ENCODE measurements at regions not wholly inside any gene's neighbourhood (a gene's known extent, or its start where the extent isn't known, plus 50 kb on each side); places are given as distances from the start of the nearest gene placed in this dataset.

DNA sequence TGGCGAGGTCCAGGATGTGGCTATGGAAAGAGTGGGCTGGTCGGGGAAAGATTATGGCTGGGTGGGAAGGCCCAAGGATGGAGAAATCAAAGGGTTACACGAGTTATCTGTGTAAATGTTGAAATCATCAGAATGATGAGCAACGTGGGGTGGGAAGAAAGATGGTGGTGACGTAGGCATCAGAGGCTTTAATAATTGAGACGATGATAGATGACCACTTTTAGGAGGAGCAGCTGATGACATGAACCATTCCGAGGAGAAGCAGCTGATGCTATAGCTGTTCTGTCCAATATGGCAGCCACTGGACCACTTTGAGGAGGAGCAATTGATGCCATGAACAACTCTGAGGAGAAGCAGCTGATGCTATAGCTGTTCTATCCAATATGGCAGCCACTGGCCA lies 141.2 kb downstream of the USP31 start:
- Histone ChIP-seq H3K4me3 (ENCODE audit: control insufficient read depth in 2 of 3, extremely low read depth in 1 of 3, insufficient read depth in 2 of 3, low read depth in 1 of 3, low read length in 3 of 3) (no peak overlapping the region), H3K27me3 (ENCODE audit: control insufficient read depth, extremely low read depth, insufficient read depth, low read length) (peaks cover 8% of the 10 kb centered on the region), H3K9me3 (ENCODE audit: control insufficient read depth, low read depth, low read length) (no peaks in the 10 kb centered on the region), H3K9me1 (ENCODE audit: control insufficient read depth, extremely low read depth, insufficient read depth, low read length) (no peaks in the 10 kb centered on the region), H3K4me1 (ENCODE audit: control insufficient read depth, extremely low read depth, insufficient read depth, low read length) (no peaks in the 10 kb centered on the region), H2AFZ (ENCODE audit: control insufficient read depth, low read length) (no peak overlapping the region), H3K79me2 (ENCODE audit: control insufficient read depth, insufficient read depth, low read length) (no peaks in the 10 kb centered on the region), H3K27ac (ENCODE audit: control insufficient read depth, insufficient read depth, low read length) (no peak overlapping the region), H3K9ac (ENCODE audit: control insufficient read depth, extremely low read depth, insufficient read depth, low read length) (no peak overlapping the region), H4K20me1 (ENCODE audit: control insufficient read depth, extremely low read depth, insufficient read depth, low read length) (no peaks in the 10 kb centered on the region), H3K4me2 (ENCODE audit: control insufficient read depth, extremely low read depth, insufficient read depth, low read depth, low read length) (no peak overlapping the region), H3K36me3 (ENCODE audit: control insufficient read depth in 2 of 2, extremely low read depth in 1 of 2, insufficient read depth in 2 of 2, low read length in 2 of 2) (no peaks in the 10 kb centered on the region)
- DNase-seq (ENCODE audit: low read depth, low spot score) (no peak), FAIRE-seq (no peak)
- TF ChIP-seq, protein P1, sequence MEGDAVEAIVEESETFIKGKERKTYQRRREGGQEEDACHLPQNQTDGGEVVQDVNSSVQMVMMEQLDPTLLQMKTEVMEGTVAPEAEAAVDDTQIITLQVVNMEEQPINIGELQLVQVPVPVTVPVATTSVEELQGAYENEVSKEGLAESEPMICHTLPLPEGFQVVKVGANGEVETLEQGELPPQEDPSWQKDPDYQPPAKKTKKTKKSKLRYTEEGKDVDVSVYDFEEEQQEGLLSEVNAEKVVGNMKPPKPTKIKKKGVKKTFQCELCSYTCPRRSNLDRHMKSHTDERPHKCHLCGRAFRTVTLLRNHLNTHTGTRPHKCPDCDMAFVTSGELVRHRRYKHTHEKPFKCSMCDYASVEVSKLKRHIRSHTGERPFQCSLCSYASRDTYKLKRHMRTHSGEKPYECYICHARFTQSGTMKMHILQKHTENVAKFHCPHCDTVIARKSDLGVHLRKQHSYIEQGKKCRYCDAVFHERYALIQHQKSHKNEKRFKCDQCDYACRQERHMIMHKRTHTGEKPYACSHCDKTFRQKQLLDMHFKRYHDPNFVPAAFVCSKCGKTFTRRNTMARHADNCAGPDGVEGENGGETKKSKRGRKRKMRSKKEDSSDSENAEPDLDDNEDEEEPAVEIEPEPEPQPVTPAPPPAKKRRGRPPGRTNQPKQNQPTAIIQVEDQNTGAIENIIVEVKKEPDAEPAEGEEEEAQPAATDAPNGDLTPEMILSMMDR (optimal IDR thresholded peaks at IDR 0.05 in 1 of 3, IDR thresholded peaks at IDR 0.05 in 1 of 3, conservative IDR thresholded peaks at IDR 0.05 in 1 of 3; ENCODE audit: extremely low read depth in 1 of 3, insufficient read depth in 2 of 3, low read length in 3 of 3) = no peak
- no peak for TF ChIP-seq EZH2 (IDR thresholded peaks at IDR 0.05; ENCODE audit: low read length)
- dilution Hi-C loops (cut with MboI; ENCODE audit: extremely low pct_ligation_motif_present, low sequenced_read_pairs) = no loop called here

DNA sequence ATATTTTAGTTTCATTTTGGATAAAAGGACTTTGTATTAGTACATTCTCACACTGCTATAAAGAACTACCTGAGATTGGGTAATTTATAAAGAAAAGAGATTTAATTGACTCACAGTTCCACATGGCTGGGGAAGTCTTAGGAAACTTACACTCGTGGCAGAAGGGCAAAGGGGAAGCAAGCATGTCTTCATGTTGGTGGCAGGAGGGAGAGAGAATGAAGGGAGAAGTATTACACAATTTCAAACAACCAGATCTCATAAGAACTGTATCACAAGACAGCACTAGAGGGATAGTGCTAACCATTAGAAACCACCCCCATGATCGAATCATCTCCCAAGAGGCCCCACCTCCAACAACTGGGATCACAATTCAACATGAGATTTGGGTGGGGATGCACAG lies 142.9 kb downstream of the USP31 start:
- no peaks in the 10 kb centered on the region for H3K9me1 ChIP-seq (ENCODE audit: control insufficient read depth, extremely low read depth, insufficient read depth, low read length)
- H3K79me2 ChIP-seq (ENCODE audit: control insufficient read depth, insufficient read depth, low read length) = no peaks in the 10 kb centered on the region
- no peak overlapping the region for H3K4me3 ChIP-seq (ENCODE audit: control insufficient read depth in 2 of 3, extremely low read depth in 1 of 3, insufficient read depth in 2 of 3, low read depth in 1 of 3, low read length in 3 of 3)
- H3K9me3 ChIP-seq (ENCODE audit: control insufficient read depth, low read depth, low read length) = no peaks in the 10 kb centered on the region
- FAIRE-seq = no peak
- no peaks in the 10 kb centered on the region for H4K20me1 ChIP-seq (ENCODE audit: control insufficient read depth, extremely low read depth, insufficient read depth, low read length)
- H3K27me3 ChIP-seq (ENCODE audit: control insufficient read depth, extremely low read depth, insufficient read depth, low read length) = peaks cover 9% of the 10 kb centered on the region
- H3K4me1 ChIP-seq (ENCODE audit: control insufficient read depth, extremely low read depth, insufficient read depth, low read length) = no peaks in the 10 kb centered on the region
- dilution Hi-C loops (cut with MboI; ENCODE audit: extremely low pct_ligation_motif_present, low sequenced_read_pairs) = no loop called here
- no peaks in the 10 kb centered on the region for H3K36me3 ChIP-seq (ENCODE audit: control insufficient read depth in 2 of 2, extremely low read depth in 1 of 2, insufficient read depth in 2 of 2, low read length in 2 of 2)
- no peak overlapping the region for H2AFZ ChIP-seq (ENCODE audit: control insufficient read depth, low read length)
- no peak overlapping the region for H3K4me2 ChIP-seq (ENCODE audit: control insufficient read depth, extremely low read depth, insufficient read depth, low read depth, low read length)
- no peak overlapping the region for H3K27ac ChIP-seq (ENCODE audit: control insufficient read depth, insufficient read depth, low read length)
- no peak overlapping the region for H3K9ac ChIP-seq (ENCODE audit: control insufficient read depth, extremely low read depth, insufficient read depth, low read length)
- DNase-seq (ENCODE audit: low read depth, low spot score) = no peak
- no peak for TF ChIP-seq EZH2 (IDR thresholded peaks at IDR 0.05; ENCODE audit: low read length)
- TF ChIP-seq, protein P1 (optimal IDR thresholded peaks at IDR 0.05 in 1 of 3, IDR thresholded peaks at IDR 0.05 in 1 of 3, conservative IDR thresholded peaks at IDR 0.05 in 1 of 3; ENCODE audit: extremely low read depth in 1 of 3, insufficient read depth in 2 of 3, low read length in 3 of 3) = no peak

Measured in keratinocyte (primary cell).